ENCODE measurements at regions not wholly inside any gene's neighbourhood (a gene's known extent, or its start where the extent isn't known, plus 50 kb on each side); places are given as distances from the start of the nearest gene placed in this dataset.

DNA sequence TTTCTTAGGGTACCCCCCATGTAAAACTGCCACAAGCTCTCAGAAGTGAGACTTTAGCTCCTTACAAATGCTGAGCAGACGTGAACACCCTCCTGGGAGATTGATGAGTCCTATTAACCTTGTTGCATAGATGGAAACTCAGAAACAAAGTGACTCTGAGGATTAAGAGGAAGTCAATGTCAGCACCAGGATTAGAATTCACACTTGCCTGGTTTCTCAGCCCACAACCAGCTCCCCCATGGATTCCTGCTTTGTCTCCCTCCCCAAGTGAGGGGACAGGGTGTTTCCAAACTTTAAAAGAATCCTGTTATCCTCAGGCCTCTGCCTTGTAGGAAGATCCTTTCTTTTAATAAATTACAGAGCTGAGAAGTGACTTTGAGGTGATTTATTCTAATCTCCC is 324.4 kb downstream of the NDFIP2 start:
- TF ChIP-seq, protein P1, sequence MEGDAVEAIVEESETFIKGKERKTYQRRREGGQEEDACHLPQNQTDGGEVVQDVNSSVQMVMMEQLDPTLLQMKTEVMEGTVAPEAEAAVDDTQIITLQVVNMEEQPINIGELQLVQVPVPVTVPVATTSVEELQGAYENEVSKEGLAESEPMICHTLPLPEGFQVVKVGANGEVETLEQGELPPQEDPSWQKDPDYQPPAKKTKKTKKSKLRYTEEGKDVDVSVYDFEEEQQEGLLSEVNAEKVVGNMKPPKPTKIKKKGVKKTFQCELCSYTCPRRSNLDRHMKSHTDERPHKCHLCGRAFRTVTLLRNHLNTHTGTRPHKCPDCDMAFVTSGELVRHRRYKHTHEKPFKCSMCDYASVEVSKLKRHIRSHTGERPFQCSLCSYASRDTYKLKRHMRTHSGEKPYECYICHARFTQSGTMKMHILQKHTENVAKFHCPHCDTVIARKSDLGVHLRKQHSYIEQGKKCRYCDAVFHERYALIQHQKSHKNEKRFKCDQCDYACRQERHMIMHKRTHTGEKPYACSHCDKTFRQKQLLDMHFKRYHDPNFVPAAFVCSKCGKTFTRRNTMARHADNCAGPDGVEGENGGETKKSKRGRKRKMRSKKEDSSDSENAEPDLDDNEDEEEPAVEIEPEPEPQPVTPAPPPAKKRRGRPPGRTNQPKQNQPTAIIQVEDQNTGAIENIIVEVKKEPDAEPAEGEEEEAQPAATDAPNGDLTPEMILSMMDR (IDR thresholded peaks at IDR 0.05 in 2 of 3, conservative IDR thresholded peaks at IDR 0.05 in 1 of 3; ENCODE audit: borderline replicate concordance in 1 of 3, insufficient read depth in 1 of 3, low read depth in 2 of 3, low read length in 2 of 3): no peak
- TF ChIP-seq, protein P2, sequence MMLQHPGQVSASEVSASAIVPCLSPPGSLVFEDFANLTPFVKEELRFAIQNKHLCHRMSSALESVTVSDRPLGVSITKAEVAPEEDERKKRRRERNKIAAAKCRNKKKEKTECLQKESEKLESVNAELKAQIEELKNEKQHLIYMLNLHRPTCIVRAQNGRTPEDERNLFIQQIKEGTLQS (IDR thresholded peaks at IDR 0.05): no peak
- TF ChIP-seq YY1 (IDR thresholded peaks at IDR 0.05; ENCODE audit: extremely low read depth, insufficient replicate concordance, low read depth, low read length): no peak
- no peak for TF ChIP-seq JUND (IDR thresholded peaks at IDR 0.05)
